MM.1S (cell line): ENCODE measurements at regions not wholly inside any gene's neighbourhood (a gene's known extent, or its start where the extent isn't known, plus 50 kb on each side); places are given as distances from the start of the nearest gene placed in this dataset.

Experiments used
- CTCF ChIP-seq: fragments of 300-600 bp; sonication (generic); IDR thresholded peaks from 2 replicates; pipeline ENCODE4 v1.5.1; 2016; ENCODE audit warnings: antibody characterized with exemption, low read length, mixed read lengths
- EZH2 ChIP-seq: fragments of 300-600 bp; sonication (generic); optimal IDR thresholded peaks from 2 replicates; pipeline ENCODE3; 2017; ENCODE audit warnings: low read depth, mild to moderate bottlenecking, antibody characterized with exemption, low read length, mixed read lengths
- EZH2phosphoT487 ChIP-seq: fragments of 300-600 bp; sonication (generic); IDR thresholded peaks from 2 replicates; pipeline ENCODE4 v1.6.1; 2018; ENCODE audit warnings: antibody characterized with exemption, low read length

- TF ChIP-seq CTCF (no peak), EZH2phosphoT487 (no peak), EZH2 (no peak)
Measured at GRCh38 chr5:9858043-9858442, 227.9 kb upstream of the TAS2R1 start.
